Fibroblast of lung (primary cell): ENCODE measurements at regions not wholly inside any gene's neighbourhood (a gene's known extent, or its start where the extent isn't known, plus 50 kb on each side); places are given as distances from the start of the nearest gene placed in this dataset.

ENCODE experiments used
- CTCF ChIP-seq, 2 donors: IDR thresholded peaks in 1 of 2; conservative IDR thresholded peaks in 1 of 2; 1 replicate in 1 of 2; 2 replicates in 1 of 2; pipeline ENCODE4 v1.5.1; 2011 to 2012; ENCODE audit warnings: low read length in 2 of 2, control low read depth in 1 of 2, inconsistent platforms in 1 of 2, low read depth in 1 of 2, mild to moderate bottlenecking in 1 of 2
- EZH2 ChIP-seq: IDR thresholded peaks from 2 replicates; pipeline ENCODE4 v1.5.1; 2012; ENCODE audit warnings: low read length, control low read depth, mild to moderate bottlenecking; ENCODE audit errors: missing control alignments

DNA sequence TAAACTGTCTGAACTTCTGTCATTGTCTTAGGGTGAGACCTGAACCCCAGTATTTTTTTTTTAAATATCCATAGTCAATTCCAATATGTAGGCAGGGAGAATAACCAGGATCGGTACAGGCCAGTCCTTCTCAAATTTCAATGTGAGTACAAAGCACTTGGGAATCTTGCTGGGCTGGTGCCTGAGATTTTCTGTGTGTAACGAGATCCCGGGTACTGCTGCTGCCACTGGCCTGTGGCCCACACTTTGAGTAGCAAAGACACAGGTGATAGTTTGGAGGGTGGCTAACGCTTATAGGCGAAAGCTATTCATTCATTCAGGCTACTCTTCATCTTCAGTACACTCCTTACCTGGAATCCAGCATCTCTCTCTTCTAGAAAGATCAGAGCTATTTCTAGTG is 923.6 kb upstream of the TENM3 start:
- TF ChIP-seq CTCF (conservative IDR thresholded peaks at IDR 0.05 in 1 of 2, IDR thresholded peaks at IDR 0.05 in 1 of 2; ENCODE audit: low read depth in 1 of 2, low read length in 2 of 2) (no peak), EZH2 (no peak)
